ENCODE measurements at regions not wholly inside any gene's neighbourhood (a gene's known extent, or its start where the extent isn't known, plus 50 kb on each side); places are given as distances from the start of the nearest gene placed in this dataset.

DNA sequence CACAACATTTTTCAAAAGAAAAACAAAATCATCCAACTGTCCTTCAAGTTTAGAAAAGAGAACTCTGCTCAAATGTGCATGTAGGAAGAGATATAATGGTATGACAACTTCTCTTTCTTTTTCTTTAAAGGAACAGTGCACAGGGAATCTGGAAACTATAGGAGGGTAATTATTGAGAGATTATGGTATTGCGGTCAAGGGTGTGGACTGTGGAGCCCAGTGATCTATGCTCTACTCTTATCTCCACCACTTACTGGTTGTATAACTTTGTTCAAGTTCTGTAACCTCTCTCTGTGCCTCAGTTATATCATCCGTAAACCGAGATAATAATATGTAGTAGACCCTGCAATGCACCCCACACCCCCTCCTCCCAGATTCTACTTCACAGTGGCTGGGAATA lies 69.8 kb upstream of the PCGF5 start:
- no peak for DNase-seq

DNA sequence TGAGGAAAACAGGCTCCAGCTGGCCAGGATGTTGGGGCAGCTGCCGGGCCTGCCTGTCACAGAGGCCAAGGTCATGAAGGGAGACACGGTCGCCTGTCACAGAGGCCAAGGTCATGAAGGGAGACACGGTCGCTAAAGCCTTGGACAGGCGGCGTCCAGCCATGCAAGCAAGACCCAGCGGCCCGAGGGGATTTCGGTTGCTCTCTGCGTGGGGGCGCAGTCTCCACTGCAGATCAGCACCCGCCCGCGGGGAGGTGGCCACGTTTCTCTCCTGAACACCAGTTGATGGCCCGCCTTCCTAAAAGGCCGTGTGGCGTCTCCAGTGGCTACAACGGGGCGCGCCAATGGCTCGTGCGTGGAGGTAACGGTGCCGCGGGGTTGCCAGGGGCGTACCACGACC lies 67.0 kb upstream of the PCGF5 start:
- DNase-seq: no peak

DNA sequence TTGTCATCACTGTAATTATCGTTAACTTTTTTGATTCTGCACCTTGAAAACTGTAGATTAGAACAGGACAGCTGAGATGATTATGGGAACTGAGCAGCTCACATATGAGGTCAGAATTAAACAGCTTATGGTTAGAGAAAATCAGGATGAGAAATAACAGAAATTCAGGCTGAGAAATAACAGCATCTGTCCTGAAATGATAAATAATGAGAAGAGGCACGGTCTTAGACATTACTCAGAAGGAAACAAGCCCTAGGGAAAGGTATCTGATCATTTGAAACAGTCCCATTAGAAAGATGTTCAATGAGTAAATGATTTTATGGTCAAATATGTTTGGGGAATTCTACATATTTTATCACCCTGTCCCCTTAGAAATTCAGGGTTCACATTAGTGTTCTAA lies 65.6 kb upstream of the PCGF5 start:
- DNase-seq: no peak

DNA sequence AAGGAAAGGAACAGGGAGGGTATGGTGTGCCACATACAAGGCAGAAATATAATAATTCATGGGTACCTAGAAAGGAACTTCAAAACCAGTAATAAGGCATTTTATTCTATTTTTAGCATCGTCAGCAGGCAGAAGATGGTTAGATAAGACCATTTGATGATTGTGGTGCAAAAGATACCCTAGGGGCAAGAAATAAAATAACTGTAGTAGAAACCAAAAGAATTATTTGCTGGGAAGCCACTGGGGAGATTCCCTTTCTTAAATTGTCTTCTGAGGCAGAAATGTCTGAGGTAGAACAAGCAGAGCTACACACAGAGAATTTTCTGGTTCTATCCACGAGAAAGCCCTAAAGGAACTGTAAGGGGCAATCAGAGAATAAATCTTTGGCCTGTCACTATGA lies 64.3 kb upstream of the PCGF5 start:
- no peak for DNase-seq

DNA sequence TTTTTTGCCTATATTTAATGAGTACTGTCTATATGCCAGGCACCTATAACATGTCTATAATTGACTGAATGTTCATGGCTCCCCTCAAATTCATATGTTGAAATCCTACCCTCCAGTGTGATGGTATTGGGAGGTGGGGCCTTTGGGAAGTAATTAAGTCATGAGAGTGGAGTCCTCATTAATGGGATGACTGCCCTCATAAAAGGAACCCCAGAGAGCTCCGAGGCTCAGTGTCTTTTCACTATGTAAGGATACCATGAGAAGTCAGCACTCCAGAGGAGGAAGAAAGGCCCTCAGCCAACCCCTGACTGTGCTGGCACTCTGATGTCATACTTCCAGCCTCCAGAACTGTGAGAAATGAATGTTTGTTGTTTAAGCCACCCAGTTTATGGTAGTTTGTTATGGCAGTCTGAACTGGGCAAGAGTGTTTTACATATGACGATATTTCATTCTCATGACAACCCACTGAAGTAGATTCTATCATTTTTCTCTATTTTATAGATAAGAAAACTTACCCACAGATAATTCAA lies 61.1 kb upstream of the PCGF5 start:
- no peak for DNase-seq

DNA sequence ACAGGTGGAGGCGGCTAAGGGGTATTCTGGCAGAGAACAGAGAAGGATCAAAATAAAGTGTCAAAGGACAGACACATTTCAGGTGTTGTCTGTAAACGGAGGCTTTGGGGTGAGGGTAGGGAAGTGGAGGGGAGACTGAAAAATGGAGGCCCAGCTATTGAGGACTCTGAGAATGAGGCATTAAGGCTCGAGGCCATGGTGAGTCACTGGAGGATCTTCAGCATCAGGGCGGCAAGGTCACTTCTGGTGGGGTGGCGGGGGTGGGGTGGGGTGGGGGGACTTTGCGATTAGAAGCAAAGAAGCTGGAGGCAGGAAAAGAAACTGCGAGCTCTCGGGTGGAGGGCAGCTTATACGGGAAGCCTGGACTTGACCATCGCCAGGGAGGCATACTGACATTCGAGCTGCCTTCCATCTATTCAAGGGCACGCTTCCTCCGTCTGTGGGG lies 58.4 kb upstream of the PCGF5 start:
- no peak for DNase-seq

DNA sequence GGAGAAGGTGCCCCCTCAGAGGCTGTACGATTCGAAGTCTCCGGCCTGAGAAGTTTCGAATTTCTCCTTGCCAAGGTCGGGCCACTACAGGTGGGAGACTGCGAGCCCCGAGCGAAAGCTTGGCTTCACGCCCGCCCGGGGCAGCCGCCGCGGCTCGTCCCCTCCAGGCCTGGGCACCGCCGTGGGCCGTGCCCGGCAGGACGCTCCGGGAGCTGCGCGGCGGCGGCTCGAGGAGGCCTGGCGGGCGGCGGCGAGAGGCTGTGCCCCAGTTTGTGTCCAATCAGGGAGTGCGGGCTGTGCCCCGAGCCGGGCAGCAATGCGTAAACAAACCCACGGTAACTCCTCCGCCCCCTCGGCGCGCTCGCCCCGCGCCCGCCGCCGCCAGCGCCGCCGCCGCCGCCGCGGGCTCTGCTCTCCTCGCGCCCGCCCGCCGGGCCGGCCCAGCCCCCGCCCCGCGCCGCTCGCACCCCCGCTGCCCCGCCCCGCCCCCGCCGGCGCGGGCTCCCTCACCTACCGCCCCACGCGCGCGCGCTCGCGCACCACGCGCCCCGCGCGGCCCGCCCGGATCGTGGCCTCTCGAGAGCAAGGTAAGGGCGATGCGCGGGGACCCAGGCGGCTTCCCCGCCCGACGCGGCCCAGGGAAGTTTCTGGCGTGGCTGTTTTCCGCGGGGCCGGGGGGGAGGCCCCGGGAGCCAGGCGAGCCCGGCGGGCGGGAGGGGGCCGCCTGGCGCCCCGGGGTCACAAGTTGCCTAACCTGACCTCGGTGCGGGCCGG lies 57.8 kb upstream of the PCGF5 start:
- peak; percentile 24 for DNase-seq

DNA sequence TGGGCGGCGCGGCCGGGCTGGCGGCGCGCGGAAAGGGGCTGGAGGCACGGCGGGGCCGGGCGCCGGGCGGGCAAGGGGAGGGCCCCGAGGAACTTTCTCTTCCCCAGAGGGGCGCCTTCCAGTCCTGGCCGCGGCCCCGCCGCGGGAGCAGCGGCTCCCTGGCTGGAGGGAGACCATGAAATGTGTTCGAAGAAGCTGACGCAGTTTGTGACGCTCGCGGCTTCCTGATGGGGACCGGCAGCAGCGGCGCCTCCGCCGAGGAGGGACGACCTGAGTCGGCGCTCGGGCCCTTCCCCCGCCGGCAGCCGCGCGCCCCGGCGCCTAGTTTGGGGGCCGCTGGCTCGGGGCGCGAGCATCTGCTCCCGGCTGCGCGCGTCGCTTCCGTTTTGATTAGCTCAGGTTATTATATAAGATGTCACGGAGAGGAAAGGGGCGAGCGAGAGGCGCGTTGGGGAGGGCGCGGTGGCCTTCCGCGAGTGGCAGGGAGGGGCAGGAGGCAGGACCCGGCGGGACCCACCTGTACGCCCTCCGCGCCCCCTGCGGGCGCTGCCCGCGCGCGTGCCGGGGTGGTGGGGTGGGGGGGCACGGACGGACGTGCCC lies 57.1 kb upstream of the PCGF5 start:
- DNase-seq: peak; percentile 7

DNA sequence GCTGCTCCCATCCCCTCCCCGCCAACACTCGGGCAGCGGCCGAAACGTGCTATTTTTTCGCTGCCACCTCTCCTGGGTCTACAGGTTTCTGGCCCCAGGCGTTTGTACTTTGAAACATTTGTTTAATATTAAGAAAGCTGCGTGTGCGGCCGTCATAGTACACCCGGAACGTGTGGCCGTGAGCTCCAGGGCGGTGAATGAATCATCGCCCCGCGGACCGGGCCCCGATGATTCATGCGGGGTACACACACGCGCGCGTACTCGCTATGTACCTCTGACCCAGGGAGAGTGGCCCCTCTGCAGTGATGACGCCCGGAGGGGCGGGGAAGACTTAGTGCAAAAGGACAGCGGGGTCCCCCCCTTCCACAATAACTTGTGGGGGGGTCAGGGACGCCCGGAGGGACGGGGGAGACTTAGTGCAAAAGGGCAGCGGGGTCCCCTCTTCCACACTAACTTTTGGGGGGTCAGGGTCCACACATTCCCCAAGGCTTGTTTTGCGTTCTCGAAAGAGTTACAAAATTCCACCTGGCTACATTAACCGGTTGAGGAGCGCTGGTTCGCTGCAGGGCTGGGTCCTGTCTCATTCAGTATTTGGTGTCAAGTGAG lies 56.5 kb upstream of the PCGF5 start:
- DNase-seq: no peak

DNA sequence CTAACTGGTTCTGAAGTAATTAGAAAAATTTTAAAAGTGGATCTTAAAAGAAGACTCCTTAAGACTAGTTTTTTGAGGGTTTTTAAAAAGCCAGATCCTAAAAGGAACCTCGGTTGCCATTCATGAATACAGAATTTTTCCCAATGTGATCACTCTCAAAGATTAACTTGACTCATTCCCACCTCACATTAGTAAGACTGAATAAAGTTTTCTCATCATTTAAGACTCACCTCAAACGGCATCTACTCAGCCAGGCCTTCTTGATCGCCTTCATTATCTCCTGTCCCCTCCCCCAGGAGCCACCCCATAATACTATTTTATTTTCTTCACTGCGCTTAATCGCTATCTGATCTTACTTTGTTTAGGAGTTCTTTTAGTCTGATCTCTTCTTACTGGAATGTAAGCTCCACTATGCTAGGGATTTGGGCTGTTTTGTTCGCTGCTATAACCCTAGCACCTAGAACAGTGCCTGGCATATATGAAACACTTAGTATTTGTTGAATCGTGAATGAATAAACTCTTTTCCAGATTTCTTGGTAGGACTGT lies 55.9 kb upstream of the PCGF5 start:
- DNase-seq: no peak

DNA sequence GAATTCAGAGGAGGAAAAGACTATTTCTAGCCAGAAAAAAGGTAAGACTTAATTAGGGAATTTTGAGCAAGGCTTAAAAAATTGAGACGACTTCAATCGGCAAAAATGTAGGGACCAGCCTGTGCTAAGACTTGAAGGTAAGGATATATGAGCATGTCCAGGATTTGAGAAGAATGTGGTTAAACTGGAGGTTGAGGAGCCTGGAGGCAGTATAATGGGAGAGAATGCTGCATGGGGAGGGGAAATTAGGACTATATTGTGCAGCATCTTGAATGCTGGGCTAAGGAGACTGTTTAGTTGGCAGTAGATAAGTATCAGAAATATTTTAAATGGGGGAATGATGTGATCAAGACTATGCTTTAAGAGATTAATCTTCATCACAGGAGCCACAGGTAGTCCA lies 53.1 kb upstream of the PCGF5 start:
- DNase-seq: no peak

DNA sequence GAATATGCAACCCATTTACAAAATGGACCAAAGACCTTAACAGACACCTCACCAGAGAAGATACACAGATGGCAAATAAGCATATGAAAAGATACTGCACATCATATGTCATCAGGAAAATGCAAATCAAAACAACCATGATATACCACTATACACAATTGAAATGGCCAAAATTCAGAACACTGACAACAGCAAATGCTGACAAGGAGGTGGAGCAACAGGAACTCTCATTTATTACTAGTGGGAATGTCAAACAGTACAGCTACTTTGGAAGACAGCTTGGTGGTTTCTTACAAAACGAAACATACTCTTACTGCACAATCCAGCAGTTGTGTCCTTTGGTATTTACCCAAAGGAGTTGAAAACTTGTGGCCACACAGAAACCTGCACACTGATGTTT lies 50.0 kb upstream of the PCGF5 start:
- no peak for DNase-seq
